ENCODE measurements at regions not wholly inside any gene's neighbourhood (a gene's known extent, or its start where the extent isn't known, plus 50 kb on each side); places are given as distances from the start of the nearest gene placed in this dataset.

- in situ Hi-C loops (cut with HindIII; ENCODE audit: low pct_ligation_motif_present, low sequenced_read_pairs) = no loop called here
- Histone ChIP-seq H3K4me3 (ENCODE audit: low read depth, low read length) (no peak overlapping the region), H3K27ac (no peak overlapping the region), H3K27me3 (replicated peaks) (no peaks in the 10 kb centered on the region), H3K36me3 (replicated peaks) (no peaks in the 10 kb centered on the region)
- no peak for DNase-seq
- TF ChIP-seq CTCF (IDR thresholded peaks at IDR 0.05; ENCODE audit: low read depth, low read length, missing control alignments) = no peak
Observed at GRCh38 chr13:44626176-44626575, 50.0 kb upstream of the TSC22D1 start.
